Ovary (tissue), 7 donors: ENCODE measurements at regions not wholly inside any gene's neighbourhood (a gene's known extent, or its start where the extent isn't known, plus 50 kb on each side); places are given as distances from the start of the nearest gene placed in this dataset.

Experiments used
- DNase-seq, 5 donors: peaks; one replicate each; pipeline ENCODE4 v3.0.0-alpha.2; 2019 to 2020
- H3K27ac ChIP-seq, 2 donors: fragments of 200-600 bp; one replicate each; pipeline versions ENCODE4 v1.5.1 to v1.8.0; 2019 to 2022
- H3K27me3 ChIP-seq: fragments of 200-600 bp; one replicate; pipeline ENCODE4 v1.8.0; 2022
- H3K36me3 ChIP-seq: fragments of 200-600 bp; sonication (generic); one replicate; pipeline ENCODE4 v1.5.1; 2019
- H3K4me1 ChIP-seq: one replicate; pipeline ENCODE4 v1.8.1; 2013; ENCODE audit warnings: mild to moderate bottlenecking, moderate library complexity; ENCODE audit not compliant: insufficient read depth
- H3K4me3 ChIP-seq: fragments of 200-600 bp; sonication (generic); one replicate; pipeline ENCODE4 v1.5.1; 2017
- H3K9me3 ChIP-seq, 2 donors: fragments of 200-600 bp in 1 of 2; sonication (generic) in 1 of 2; one replicate each; pipeline versions ENCODE4 v1.5.1 to v1.8.1; 2013 to 2019; ENCODE audit warnings: mild to moderate bottlenecking in 1 of 2, moderate library complexity in 1 of 2
- EP300 ChIP-seq: sonication (generic); formaldehyde crosslinking; IDR thresholded peaks from one replicate; pipeline ENCODE4 v1.6.1; 2017; ENCODE audit warnings: antibody characterized with exemption
- POLR2A ChIP-seq: fragments of 450-650 bp; IDR thresholded peaks from one replicate; pipeline ENCODE4 v1.6.1; 2017; ENCODE audit warnings: antibody characterized with exemption, mild to moderate bottlenecking, moderate library complexity
- WGBS, 3 donors: extraction: QIAGEN DNeasy Blood & Tissue Kit in 1 of 3; methylation state at CpG; one replicate each; pipeline versions ENCODE4 v1.1.5 to v1.1.7; 2013 to 2017; 5-methylcytosine and 5-hydroxymethylcytosine counted together
- intact Hi-C, 4 donors: fragments of 100-400 bp; cut with DNase I; formaldehyde crosslinking; loops; one replicate each; pipeline versions ENCODE4 v1.11.0 to v1.15.1; 2022 to 2023
- TF ChIP-seq, protein P1 (sequence below), 3 donors: fragments of 450-650 bp in 2 of 3; fragments of 200-600 bp in 1 of 3; IDR thresholded peaks; one replicate each; pipeline versions ENCODE4 v1.5.1 to v1.8.0; 2016 to 2022; ENCODE audit warnings: antibody characterized with exemption in 3 of 3, mild to moderate bottlenecking in 1 of 3
- donor health status: DM: no; HTN: no; CAD: no; lungs with moderate emphysema.
- donor health status: DM: no; HTN: no; CAD: no.
- donor health status: Bipolar disorder and iron deficiency.
- donor health status: DM: no; HTN: no; CAD: no.
- donor health status: DM: yes; HTN: yes; CAD: no.

DNA sequence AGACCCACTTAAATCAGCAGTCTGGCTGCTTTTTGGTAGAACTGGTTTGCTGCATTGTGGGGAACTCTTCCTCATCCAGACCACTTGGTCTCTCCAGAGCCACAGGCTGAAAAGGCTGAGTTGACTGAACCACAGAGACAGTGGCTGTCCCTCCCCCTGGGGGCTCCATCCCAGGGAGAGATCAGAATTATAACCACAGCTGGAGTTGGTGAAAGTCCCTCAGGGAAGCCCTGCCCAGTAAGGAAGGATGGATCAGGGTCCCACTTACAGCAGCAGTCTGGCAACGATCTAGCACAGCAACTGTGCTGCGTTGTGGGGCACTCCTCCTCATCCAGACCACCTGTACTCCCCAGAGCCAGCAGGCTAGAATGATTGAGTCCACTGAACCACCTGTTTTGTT is 212.7 kb downstream of the SOX3 start:
- intact Hi-C loops = no loop called here
- WGBS, 3 donors = 34 to 43% (median 36%) methylated on average over 2 of the region's 2 CpGs
- TF ChIP-seq EP300 = no peak
- TF ChIP-seq, protein P1, sequence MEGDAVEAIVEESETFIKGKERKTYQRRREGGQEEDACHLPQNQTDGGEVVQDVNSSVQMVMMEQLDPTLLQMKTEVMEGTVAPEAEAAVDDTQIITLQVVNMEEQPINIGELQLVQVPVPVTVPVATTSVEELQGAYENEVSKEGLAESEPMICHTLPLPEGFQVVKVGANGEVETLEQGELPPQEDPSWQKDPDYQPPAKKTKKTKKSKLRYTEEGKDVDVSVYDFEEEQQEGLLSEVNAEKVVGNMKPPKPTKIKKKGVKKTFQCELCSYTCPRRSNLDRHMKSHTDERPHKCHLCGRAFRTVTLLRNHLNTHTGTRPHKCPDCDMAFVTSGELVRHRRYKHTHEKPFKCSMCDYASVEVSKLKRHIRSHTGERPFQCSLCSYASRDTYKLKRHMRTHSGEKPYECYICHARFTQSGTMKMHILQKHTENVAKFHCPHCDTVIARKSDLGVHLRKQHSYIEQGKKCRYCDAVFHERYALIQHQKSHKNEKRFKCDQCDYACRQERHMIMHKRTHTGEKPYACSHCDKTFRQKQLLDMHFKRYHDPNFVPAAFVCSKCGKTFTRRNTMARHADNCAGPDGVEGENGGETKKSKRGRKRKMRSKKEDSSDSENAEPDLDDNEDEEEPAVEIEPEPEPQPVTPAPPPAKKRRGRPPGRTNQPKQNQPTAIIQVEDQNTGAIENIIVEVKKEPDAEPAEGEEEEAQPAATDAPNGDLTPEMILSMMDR (IDR thresholded peaks at IDR 0.05) = no peak
- no peak for TF ChIP-seq POLR2A

DNA sequence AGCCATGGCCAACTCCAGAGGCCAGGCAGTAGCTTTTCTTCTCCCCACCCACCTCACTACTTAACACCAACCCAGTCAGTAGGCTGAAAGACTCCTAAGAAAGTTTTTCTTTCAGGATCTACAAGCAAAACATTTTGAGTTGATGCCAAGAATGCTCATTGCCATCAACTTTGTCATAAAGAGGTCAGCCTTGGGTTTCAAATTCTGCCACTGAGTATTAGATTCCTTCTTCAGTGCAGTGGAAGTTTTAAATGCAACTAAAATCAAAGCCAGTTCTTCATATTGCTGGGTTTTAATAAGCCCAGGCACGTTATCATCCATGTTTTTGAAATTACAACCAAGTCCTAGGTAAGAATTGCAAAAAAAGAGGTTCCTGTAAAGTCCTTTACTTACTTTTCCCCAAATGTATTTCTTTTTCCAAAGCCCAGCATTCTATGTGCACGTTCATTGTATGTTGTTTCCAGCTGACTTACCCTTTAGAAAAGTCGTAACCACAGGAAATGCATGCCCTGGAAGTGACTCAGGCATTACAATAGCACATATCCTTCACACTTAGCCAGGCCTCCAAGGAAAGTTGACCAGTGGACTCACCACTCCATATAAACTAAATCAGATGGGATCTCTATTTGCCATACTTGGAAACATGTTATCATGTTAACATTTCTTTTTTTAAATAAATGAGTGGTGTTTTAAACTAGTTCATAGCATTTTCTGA is 229.9 kb downstream of the SOX3 start:
- DNase-seq = no peak
- no peak overlapping the region for H3K4me3 ChIP-seq
- no peaks in the 10 kb centered on the region for H3K4me1 ChIP-seq

More for the DNA sequence above, 212.7 kb downstream of the SOX3 start:
- no peak overlapping the region for H3K4me3 ChIP-seq
- H3K27ac ChIP-seq = no peak overlapping the region
- H3K4me1 ChIP-seq = no peaks in the 10 kb centered on the region
- H3K36me3 ChIP-seq = no peaks in the 10 kb centered on the region
- no peaks in the 10 kb centered on the region for H3K27me3 ChIP-seq
- DNase-seq = no peak
- H3K9me3 ChIP-seq = no peaks in the 10 kb centered on the region

DNA sequence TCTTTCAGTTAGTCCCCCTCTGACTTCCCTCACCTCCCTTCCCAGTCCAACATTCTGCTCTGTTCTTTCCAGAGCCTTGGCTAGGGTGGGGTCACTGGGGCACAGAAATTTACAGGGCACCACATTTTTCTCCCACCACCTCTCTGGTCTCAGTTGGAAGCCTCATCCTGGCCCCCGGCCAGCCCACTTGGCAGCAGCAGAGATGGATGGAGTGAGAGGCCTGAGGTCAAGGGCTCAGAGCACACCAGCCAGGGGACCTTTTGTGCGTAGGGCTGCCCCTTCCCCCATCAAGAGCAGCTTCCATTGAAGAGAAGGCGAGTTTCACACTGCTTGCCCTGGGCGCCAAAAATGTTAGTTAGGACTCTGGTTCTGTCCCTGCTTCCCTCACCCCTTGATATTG is 230.9 kb downstream of the SOX3 start:
- 40 to 49% (median 40%) methylated on average over 4 of the region's 4 CpGs for WGBS, 3 donors
- no peaks in the 10 kb centered on the region for H3K4me1 ChIP-seq
- H3K9me3 ChIP-seq = no peaks in the 10 kb centered on the region
- no peaks in the 10 kb centered on the region for H3K36me3 ChIP-seq
- H3K27me3 ChIP-seq = no peaks in the 10 kb centered on the region
- DNase-seq = no peak
- H3K4me3 ChIP-seq = no peak overlapping the region
- no peak overlapping the region for H3K27ac ChIP-seq
- intact Hi-C loops = no loop called here
- TF ChIP-seq, protein P1 (IDR thresholded peaks at IDR 0.05) = no peak
- TF ChIP-seq EP300 = no peak
- no peak for TF ChIP-seq POLR2A

More for the DNA sequence above, 229.9 kb downstream of the SOX3 start:
- intact Hi-C loops = no loop called here
- H3K27me3 ChIP-seq = no peaks in the 10 kb centered on the region
- no peaks in the 10 kb centered on the region for H3K36me3 ChIP-seq
- TF ChIP-seq EP300 (no peak), POLR2A (no peak)
- TF ChIP-seq, protein P1 (IDR thresholded peaks at IDR 0.05) = no peak
- no peak overlapping the region for H3K27ac ChIP-seq
- 30 to 33% (median 33%) methylated on average over 3 of the region's 3 CpGs for WGBS, 3 donors
- H3K9me3 ChIP-seq = no peaks in the 10 kb centered on the region

DNA sequence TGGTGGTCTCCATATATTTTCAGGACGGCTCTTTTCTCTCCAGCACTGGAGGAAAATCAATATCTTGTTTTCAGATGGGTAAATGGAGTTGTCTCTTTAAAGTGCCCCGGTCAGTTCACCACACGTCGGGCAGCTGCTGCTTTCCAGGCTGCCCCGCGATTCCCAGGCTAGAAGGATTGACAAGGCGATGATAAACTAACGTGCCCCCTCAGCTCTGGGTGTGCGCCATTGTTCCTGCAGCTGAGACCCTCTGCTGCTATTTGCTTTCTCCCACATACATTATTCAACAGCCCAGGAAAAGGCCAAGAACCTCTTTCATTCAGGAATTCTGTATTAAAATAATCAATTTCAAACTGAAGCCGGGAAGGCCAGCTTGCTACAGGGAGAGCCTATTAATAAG is 254.5 kb downstream of the SOX3 start:
- intact Hi-C loops = no loop called here
- TF ChIP-seq, protein P1 (IDR thresholded peaks at IDR 0.05) = no peak
- no peak for TF ChIP-seq POLR2A
- no peak for TF ChIP-seq EP300
- DNase-seq = no peak
- Histone ChIP-seq H3K36me3 (no peaks in the 10 kb centered on the region), H3K27me3 (no peaks in the 10 kb centered on the region), H3K9me3 (no peaks in the 10 kb centered on the region), H3K27ac (no peak overlapping the region), H3K4me3 (no peak overlapping the region), H3K4me1 (no peaks in the 10 kb centered on the region)
- 32 to 44% (median 43%) methylated on average over 10 of the region's 10 CpGs for WGBS, 3 donors
